ENCODE measurements at regions not wholly inside any gene's neighbourhood (a gene's known extent, or its start where the extent isn't known, plus 50 kb on each side); places are given as distances from the start of the nearest gene placed in this dataset.

- ATAC-seq = no peak
- Mint-ChIP-seq H3K36me3 (no peaks in the 10 kb centered on the region), H3K9me3 (peaks cover 0 to 4% of the 10 kb centered on the region in 2 donors), H3K27ac (no peak overlapping the region)
- DNase-seq (ENCODE audit: low spot score in 2 of 2) = no peak
These were observed 226.3 kb upstream of the ADGRL2 start for GRCh38 chr1:81574408-81574807.

- DNase-seq (ENCODE audit: low spot score in 2 of 2) (no peak), ATAC-seq (no peak)
- no peaks in the 10 kb centered on the region for H3K36me3 Mint-ChIP-seq
These were observed 227.3 kb upstream of the ADGRL2 start for GRCh38 chr1:81573458-81573857.

GRCh38 chr1:81571946-81572345 is 228.8 kb upstream of the ADGRL2 start:
- Mint-ChIP-seq H3K9me3 (peaks cover 0 to 4% of the 10 kb centered on the region in 2 donors), H3K36me3 (no peaks in the 10 kb centered on the region), H3K27ac (no peak overlapping the region)
- DNase-seq (ENCODE audit: low spot score in 2 of 2) (no peak), ATAC-seq (no peak)

More at GRCh38 chr1:81573458-81573857, 227.3 kb upstream of the ADGRL2 start:
- Mint-ChIP-seq H3K27ac (no peak overlapping the region), H3K9me3 (peaks cover 0 to 4% of the 10 kb centered on the region in 2 donors)

- Mint-ChIP-seq H3K27ac (no peak overlapping the region), H3K36me3 (no peaks in the 10 kb centered on the region), H3K9me3 (peaks cover 0 to 4% of the 10 kb centered on the region in 2 donors)
- ATAC-seq (no peak), DNase-seq (ENCODE audit: low spot score in 2 of 2) (no peak)
These were observed 231.0 kb upstream of the ADGRL2 start for GRCh38 chr1:81569761-81570160.

- no peaks in the 10 kb centered on the region for H3K36me3 Mint-ChIP-seq
- ATAC-seq (no peak), DNase-seq (ENCODE audit: low spot score in 2 of 2) (no peak)
- peaks cover 0 to 4% of the 10 kb centered on the region in 2 donors for H3K9me3 Mint-ChIP-seq
- no peak overlapping the region for H3K27ac Mint-ChIP-seq
These were observed 237.1 kb upstream of the ADGRL2 start for GRCh38 chr1:81563632-81564031.

GRCh38 chr1:81562934-81563333 is 237.8 kb upstream of the ADGRL2 start:
- Mint-ChIP-seq H3K36me3 (no peaks in the 10 kb centered on the region), H3K27ac (no peak overlapping the region), H3K9me3 (peaks cover 0 to 4% of the 10 kb centered on the region in 2 donors)
- ATAC-seq = no peak
- no peak for DNase-seq (ENCODE audit: low spot score in 2 of 2)

- peaks cover 0 to 4% of the 10 kb centered on the region in 2 donors for H3K9me3 Mint-ChIP-seq
- ATAC-seq (no peak), DNase-seq (ENCODE audit: low spot score in 2 of 2) (no peak)
- H3K27ac Mint-ChIP-seq = no peak overlapping the region
- H3K36me3 Mint-ChIP-seq = no peaks in the 10 kb centered on the region
These were observed 240.1 kb upstream of the ADGRL2 start for GRCh38 chr1:81560629-81561028.

GRCh38 chr1:81559662-81560350 is 240.9 kb upstream of the ADGRL2 start:
- H3K27ac Mint-ChIP-seq = no peak overlapping the region
- H3K9me3 Mint-ChIP-seq = peaks cover 0 to 4% of the 10 kb centered on the region in 2 donors
- ATAC-seq = no peak

GRCh38 chr1:81558291-81559076 is 242.2 kb upstream of the ADGRL2 start:
- no peak overlapping the region for H3K27ac Mint-ChIP-seq

More at GRCh38 chr1:81559662-81560350, 240.9 kb upstream of the ADGRL2 start:
- no peak for DNase-seq (ENCODE audit: low spot score in 2 of 2)
- H3K36me3 Mint-ChIP-seq = no peaks in the 10 kb centered on the region

GRCh38 chr1:81556968-81557367 is 243.8 kb upstream of the ADGRL2 start:
- Mint-ChIP-seq H3K9me3 (peaks cover 0 to 4% of the 10 kb centered on the region in 2 donors), H3K36me3 (no peaks in the 10 kb centered on the region), H3K27ac (no peak overlapping the region)
- DNase-seq (ENCODE audit: low spot score in 2 of 2) = no peak
- ATAC-seq = no peak

More at GRCh38 chr1:81558291-81559076, 242.2 kb upstream of the ADGRL2 start:
- ATAC-seq (no peak), DNase-seq (ENCODE audit: low spot score in 2 of 2) (no peak)
- Mint-ChIP-seq H3K36me3 (no peaks in the 10 kb centered on the region), H3K9me3 (peaks cover 0 to 4% of the 10 kb centered on the region in 2 donors)

GRCh38 chr1:81554534-81554933 is 246.2 kb upstream of the ADGRL2 start:
- ATAC-seq = no peak
- H3K27ac Mint-ChIP-seq = no peak overlapping the region
- no peaks in the 10 kb centered on the region for H3K36me3 Mint-ChIP-seq
- H3K9me3 Mint-ChIP-seq = no peaks in the 10 kb centered on the region
- no peak for DNase-seq (ENCODE audit: low spot score in 2 of 2)

- ATAC-seq (no peak), DNase-seq (ENCODE audit: low spot score in 2 of 2) (no peak)
- Mint-ChIP-seq H3K36me3 (no peaks in the 10 kb centered on the region), H3K27ac (no peak overlapping the region), H3K9me3 (no peaks in the 10 kb centered on the region)
These were observed 246.6 kb upstream of the ADGRL2 start for GRCh38 chr1:81554108-81554507.

- DNase-seq (ENCODE audit: low spot score in 2 of 2) (no peak), ATAC-seq (no peak)
- Mint-ChIP-seq H3K27ac (no peak overlapping the region), H3K36me3 (no peaks in the 10 kb centered on the region), H3K9me3 (no peaks in the 10 kb centered on the region)
These were observed 247.2 kb upstream of the ADGRL2 start for GRCh38 chr1:81553503-81553902.

- H3K36me3 Mint-ChIP-seq = no peaks in the 10 kb centered on the region
- H3K9me3 Mint-ChIP-seq = no peaks in the 10 kb centered on the region
- ATAC-seq (no peak), DNase-seq (ENCODE audit: low spot score in 2 of 2) (no peak)
- H3K27ac Mint-ChIP-seq = no peak overlapping the region
These were observed 248.8 kb upstream of the ADGRL2 start for GRCh38 chr1:81551946-81552345.

- no peak for DNase-seq (ENCODE audit: low spot score in 2 of 2)
- no peak for ATAC-seq
- no peak overlapping the region for H3K27ac Mint-ChIP-seq
- no peaks in the 10 kb centered on the region for H3K36me3 Mint-ChIP-seq
- H3K9me3 Mint-ChIP-seq = no peaks in the 10 kb centered on the region
These were observed 250.0 kb upstream of the ADGRL2 start for GRCh38 chr1:81550753-81551152.

- Mint-ChIP-seq H3K9me3 (no peaks in the 10 kb centered on the region), H3K36me3 (no peaks in the 10 kb centered on the region), H3K27ac (no peak overlapping the region)
- no peak for DNase-seq (ENCODE audit: low spot score in 2 of 2)
- no peak for ATAC-seq
These were observed 251.1 kb upstream of the ADGRL2 start for GRCh38 chr1:81549588-81550127.

- H3K36me3 Mint-ChIP-seq = no peaks in the 10 kb centered on the region
- DNase-seq (ENCODE audit: low spot score in 2 of 2) (no peak), ATAC-seq (peak in 1 of 2 donors; percentile 58)
- no peaks in the 10 kb centered on the region for H3K9me3 Mint-ChIP-seq
- H3K27ac Mint-ChIP-seq = no peak overlapping the region
These were observed 251.7 kb upstream of the ADGRL2 start for GRCh38 chr1:81548918-81549587.

Data from activated naive CD4-positive, alpha-beta T cell treated with anti-CD3 and anti-CD28 coated beads, Interleukin-2, amount 50 U/mL, for 72 hours (primary cell).